GM12892 (cell line): ENCODE measurements at regions not wholly inside any gene's neighbourhood (a gene's known extent, or its start where the extent isn't known, plus 50 kb on each side); places are given as distances from the start of the nearest gene placed in this dataset.

Experiments used
- POLR2A ChIP-seq: IDR thresholded peaks from 2 replicates; pipeline ENCODE4 v1.6.1; 2011; ENCODE audit warnings: low read depth, low read length, control low read depth
- POLR2AphosphoS5 ChIP-seq: IDR thresholded peaks from 2 replicates; pipeline ENCODE4 v1.6.1; 2011; ENCODE audit warnings: low read depth, low read length, control low read depth
- TAF1 ChIP-seq: IDR thresholded peaks from 2 replicates; pipeline ENCODE4 v1.6.1; 2011; ENCODE audit warnings: low read depth, mild to moderate bottlenecking, control low read depth, low read length, borderline replicate concordance

- TF ChIP-seq POLR2A (no peak), POLR2AphosphoS5 (no peak), TAF1 (no peak)
These were observed 762.6 kb downstream of the MRPL39 start for GRCh38 chr21:24844671-24845070.
